K562 (cell line): ENCODE measurements at regions not wholly inside any gene's neighbourhood (a gene's known extent, or its start where the extent isn't known, plus 50 kb on each side); places are given as distances from the start of the nearest gene placed in this dataset.
A peak's percentile ranks its signal among the peaks of the same experiment; 100 is the strongest.

ENCODE experiments used
- CC2D1A ChIP-seq: fragments of 450-650 bp; IDR thresholded peaks from 2 replicates; pipeline ENCODE4 v1.6.1; 2017; ENCODE audit warnings: mild to moderate bottlenecking
- COPS2 ChIP-seq: fragments of 450-650 bp; conservative IDR thresholded peaks from 2 replicates; pipeline ENCODE4 v1.6.1; 2016; ENCODE audit warnings: mild to moderate bottlenecking, moderate library complexity
- CREM ChIP-seq: IDR thresholded peaks from 2 replicates; pipeline ENCODE4 v1.6.1; 2014; ENCODE audit warnings: antibody characterized with exemption, low read depth
- FOXA3 ChIP-seq, 2 experiments: fragments of 450-650 bp in 1 of 2; sonication (generic) in 1 of 2; formaldehyde crosslinking; IDR thresholded peaks in 1 of 2; conservative IDR thresholded peaks in 1 of 2; 2 replicates each; pipeline versions ENCODE4 v1.4.0 to v1.8.0; 2020 to 2022; ENCODE audit warnings: mild to moderate bottlenecking in 2 of 2, missing genetic modification reagents in 1 of 2
- FOXK1 ChIP-seq: sonication (generic); formaldehyde crosslinking; IDR thresholded peaks from 2 replicates; pipeline ENCODE4 v1.8.0; 2022; ENCODE audit warnings: missing genetic modification reagents, mild to moderate bottlenecking, borderline replicate concordance
- HNRNPK ChIP-seq: fragments of 200-400 bp; formaldehyde crosslinking; IDR thresholded peaks from one replicate; pipeline ENCODE4 v1.6.1; 2018; ENCODE audit warnings: mild to moderate bottlenecking, low read depth, low read length; ENCODE audit not compliant: poor library complexity, severe bottlenecking
- IFI16 ChIP-seq: fragments of 250-450 bp; sonication (Bioruptor Pico); IDR thresholded peaks from 2 replicates; pipeline ENCODE4 v2.1.2; 2022; ENCODE audit warnings: mild to moderate bottlenecking, inconsistent platforms
- ILK ChIP-seq: fragments of 450-650 bp; IDR thresholded peaks from 2 replicates; pipeline ENCODE4 v1.6.1; 2016; ENCODE audit warnings: missing genetic modification characterization, low read depth, mild to moderate bottlenecking, missing compliant biosample characterization, moderate library complexity, borderline replicate concordance
- KAT7 ChIP-seq: sonication (generic); formaldehyde crosslinking; IDR thresholded peaks from 2 replicates; pipeline ENCODE4 v1.8.0; 2022; ENCODE audit warnings: missing genetic modification reagents, mild to moderate bottlenecking, borderline replicate concordance
- NR1H2 ChIP-seq: sonication (generic); formaldehyde crosslinking; IDR thresholded peaks from 2 replicates; pipeline ENCODE4 v1.4.0; 2020; ENCODE audit warnings: mild to moderate bottlenecking, missing genetic modification reagents
- PTRF ChIP-seq: fragments of 450-650 bp; IDR thresholded peaks from 2 replicates; pipeline ENCODE4 v1.6.1; 2016; ENCODE audit warnings: mild to moderate bottlenecking, missing genetic modification characterization, missing compliant biosample characterization
- RBM15 ChIP-seq: fragments of 200-400 bp; formaldehyde crosslinking; IDR thresholded peaks from 2 replicates; pipeline ENCODE4 v1.6.1; 2018; ENCODE audit warnings: mild to moderate bottlenecking, low read length, moderate library complexity; ENCODE audit not compliant: insufficient read depth
- SMARCE1 ChIP-seq: fragments of 450-650 bp; IDR thresholded peaks from 2 replicates; pipeline ENCODE4 v1.7.1; 2016; ENCODE audit warnings: mild to moderate bottlenecking
- TBP ChIP-seq: optimal IDR thresholded peaks from 2 replicates; pipeline ENCODE3; 2011; ENCODE audit warnings: low read depth, low read length, improper control_type of control experiment
- ZNF134 ChIP-seq: fragments of 250-450 bp; sonication (Bioruptor Pico); conservative IDR thresholded peaks from 2 replicates; pipeline ENCODE4 v1.4.0; 2020
- ZNF586 ChIP-seq: fragments of 450-650 bp; formaldehyde crosslinking; conservative IDR thresholded peaks from 2 replicates; pipeline ENCODE4 v1.4.0; 2020; ENCODE audit warnings: mild to moderate bottlenecking, moderate library complexity
- ZNF668 ChIP-seq: fragments of 250-450 bp; sonication (Bioruptor Pico); IDR thresholded peaks from 2 replicates; pipeline ENCODE4 v1.8.0; 2022; ENCODE audit warnings: mild to moderate bottlenecking, inconsistent platforms
- TF ChIP-seq, protein P1 (sequence below): conservative IDR thresholded peaks from 2 replicates; pipeline ENCODE4 v1.6.1; 2011; ENCODE audit warnings: low read depth, mild to moderate bottlenecking, low read length; ENCODE audit not compliant: control insufficient read depth
- TF ChIP-seq, protein P2 (sequence below): fragments of 450-650 bp; IDR thresholded peaks from 2 replicates; pipeline ENCODE4 v1.6.1; 2016; ENCODE audit warnings: mild to moderate bottlenecking
- TF ChIP-seq, protein P3 (sequence below): sonication (generic); formaldehyde crosslinking; IDR thresholded peaks from 2 replicates; pipeline ENCODE4 v1.9.0; 2022; ENCODE audit warnings: mild to moderate bottlenecking, missing genetic modification reagents
- TF ChIP-seq, protein P4 (sequence below): sonication (generic); formaldehyde crosslinking; IDR thresholded peaks from 2 replicates; pipeline ENCODE4 v1.8.0; 2022; ENCODE audit warnings: mild to moderate bottlenecking, missing genetic modification reagents
- TF ChIP-seq, protein P5 (sequence below): sonication (generic); formaldehyde crosslinking; IDR thresholded peaks from 2 replicates; pipeline ENCODE4 v1.8.1; 2022; ENCODE audit warnings: missing genetic modification reagents
- TF ChIP-seq, protein P6 (sequence below): fragments of 450-650 bp; formaldehyde crosslinking; IDR thresholded peaks from 2 replicates; pipeline ENCODE4 v1.4.0; 2022; ENCODE audit warnings: missing genetic modification characterization

DNA sequence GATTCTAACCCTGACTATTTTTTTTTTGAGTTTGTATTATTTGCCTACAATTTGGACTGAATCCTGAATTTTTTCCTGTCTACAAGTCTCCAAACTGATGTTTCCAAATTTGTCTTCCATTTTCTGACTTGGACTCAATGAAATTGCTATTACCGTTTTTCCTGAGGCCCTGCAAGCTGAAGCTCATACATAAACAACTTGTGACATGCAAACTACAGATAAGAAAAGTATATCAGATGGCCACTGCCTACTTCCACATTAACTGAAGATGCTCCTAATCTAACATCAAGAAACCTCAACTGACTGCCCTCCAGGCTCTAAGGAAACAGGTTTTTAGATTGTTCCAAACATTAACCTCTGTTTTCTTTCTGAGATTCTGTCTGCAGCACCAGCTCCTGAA, 51.1 kb upstream of the KLHDC7A start (continued):
- TF ChIP-seq, protein P1, sequence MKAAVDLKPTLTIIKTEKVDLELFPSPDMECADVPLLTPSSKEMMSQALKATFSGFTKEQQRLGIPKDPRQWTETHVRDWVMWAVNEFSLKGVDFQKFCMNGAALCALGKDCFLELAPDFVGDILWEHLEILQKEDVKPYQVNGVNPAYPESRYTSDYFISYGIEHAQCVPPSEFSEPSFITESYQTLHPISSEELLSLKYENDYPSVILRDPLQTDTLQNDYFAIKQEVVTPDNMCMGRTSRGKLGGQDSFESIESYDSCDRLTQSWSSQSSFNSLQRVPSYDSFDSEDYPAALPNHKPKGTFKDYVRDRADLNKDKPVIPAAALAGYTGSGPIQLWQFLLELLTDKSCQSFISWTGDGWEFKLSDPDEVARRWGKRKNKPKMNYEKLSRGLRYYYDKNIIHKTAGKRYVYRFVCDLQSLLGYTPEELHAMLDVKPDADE: no peak
- TF ChIP-seq ILK (no peak), FOXK1 (no peak), TBP (no peak), KAT7 (CRISPR knock-in tag) (no peak), COPS2 (no peak), RBM15 (no peak), CC2D1A (no peak), ZNF586 (CRISPR knock-in tag) (no peak), CREM (no peak), FOXA3 (CRISPR knock-in tag; conservative IDR thresholded peaks at IDR 0.05 in 1 of 2, IDR thresholded peaks at IDR 0.05 in 1 of 2) (peak in 1 of 2 experiments; percentile 48; a peak in 1 of 4 replicates), NR1H2 (CRISPR knock-in tag) (no peak), SMARCE1 (no peak), ZNF668 (CRISPR knock-in tag) (no peak), PTRF (no peak), ZNF134 (CRISPR knock-in tag) (0 out of 2 replicates have a peak, but pooled peaks have one; percentile 41), HNRNPK (no peak), IFI16 (no peak)
- TF ChIP-seq, protein P2, sequence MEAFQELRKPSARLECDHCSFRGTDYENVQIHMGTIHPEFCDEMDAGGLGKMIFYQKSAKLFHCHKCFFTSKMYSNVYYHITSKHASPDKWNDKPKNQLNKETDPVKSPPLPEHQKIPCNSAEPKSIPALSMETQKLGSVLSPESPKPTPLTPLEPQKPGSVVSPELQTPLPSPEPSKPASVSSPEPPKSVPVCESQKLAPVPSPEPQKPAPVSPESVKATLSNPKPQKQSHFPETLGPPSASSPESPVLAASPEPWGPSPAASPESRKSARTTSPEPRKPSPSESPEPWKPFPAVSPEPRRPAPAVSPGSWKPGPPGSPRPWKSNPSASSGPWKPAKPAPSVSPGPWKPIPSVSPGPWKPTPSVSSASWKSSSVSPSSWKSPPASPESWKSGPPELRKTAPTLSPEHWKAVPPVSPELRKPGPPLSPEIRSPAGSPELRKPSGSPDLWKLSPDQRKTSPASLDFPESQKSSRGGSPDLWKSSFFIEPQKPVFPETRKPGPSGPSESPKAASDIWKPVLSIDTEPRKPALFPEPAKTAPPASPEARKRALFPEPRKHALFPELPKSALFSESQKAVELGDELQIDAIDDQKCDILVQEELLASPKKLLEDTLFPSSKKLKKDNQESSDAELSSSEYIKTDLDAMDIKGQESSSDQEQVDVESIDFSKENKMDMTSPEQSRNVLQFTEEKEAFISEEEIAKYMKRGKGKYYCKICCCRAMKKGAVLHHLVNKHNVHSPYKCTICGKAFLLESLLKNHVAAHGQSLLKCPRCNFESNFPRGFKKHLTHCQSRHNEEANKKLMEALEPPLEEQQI: no peak
- TF ChIP-seq, protein P3, sequence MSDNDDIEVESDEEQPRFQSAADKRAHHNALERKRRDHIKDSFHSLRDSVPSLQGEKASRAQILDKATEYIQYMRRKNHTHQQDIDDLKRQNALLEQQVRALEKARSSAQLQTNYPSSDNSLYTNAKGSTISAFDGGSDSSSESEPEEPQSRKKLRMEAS (CRISPR knock-in tag): no peak
- TF ChIP-seq, protein P4, sequence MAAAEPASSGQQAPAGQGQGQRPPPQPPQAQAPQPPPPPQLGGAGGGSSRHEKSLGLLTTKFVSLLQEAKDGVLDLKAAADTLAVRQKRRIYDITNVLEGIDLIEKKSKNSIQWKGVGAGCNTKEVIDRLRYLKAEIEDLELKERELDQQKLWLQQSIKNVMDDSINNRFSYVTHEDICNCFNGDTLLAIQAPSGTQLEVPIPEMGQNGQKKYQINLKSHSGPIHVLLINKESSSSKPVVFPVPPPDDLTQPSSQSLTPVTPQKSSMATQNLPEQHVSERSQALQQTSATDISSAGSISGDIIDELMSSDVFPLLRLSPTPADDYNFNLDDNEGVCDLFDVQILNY (CRISPR knock-in tag): no peak
- TF ChIP-seq, protein P5, sequence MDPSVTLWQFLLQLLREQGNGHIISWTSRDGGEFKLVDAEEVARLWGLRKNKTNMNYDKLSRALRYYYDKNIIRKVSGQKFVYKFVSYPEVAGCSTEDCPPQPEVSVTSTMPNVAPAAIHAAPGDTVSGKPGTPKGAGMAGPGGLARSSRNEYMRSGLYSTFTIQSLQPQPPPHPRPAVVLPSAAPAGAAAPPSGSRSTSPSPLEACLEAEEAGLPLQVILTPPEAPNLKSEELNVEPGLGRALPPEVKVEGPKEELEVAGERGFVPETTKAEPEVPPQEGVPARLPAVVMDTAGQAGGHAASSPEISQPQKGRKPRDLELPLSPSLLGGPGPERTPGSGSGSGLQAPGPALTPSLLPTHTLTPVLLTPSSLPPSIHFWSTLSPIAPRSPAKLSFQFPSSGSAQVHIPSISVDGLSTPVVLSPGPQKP (CRISPR knock-in tag): no peak
- TF ChIP-seq, protein P6, sequence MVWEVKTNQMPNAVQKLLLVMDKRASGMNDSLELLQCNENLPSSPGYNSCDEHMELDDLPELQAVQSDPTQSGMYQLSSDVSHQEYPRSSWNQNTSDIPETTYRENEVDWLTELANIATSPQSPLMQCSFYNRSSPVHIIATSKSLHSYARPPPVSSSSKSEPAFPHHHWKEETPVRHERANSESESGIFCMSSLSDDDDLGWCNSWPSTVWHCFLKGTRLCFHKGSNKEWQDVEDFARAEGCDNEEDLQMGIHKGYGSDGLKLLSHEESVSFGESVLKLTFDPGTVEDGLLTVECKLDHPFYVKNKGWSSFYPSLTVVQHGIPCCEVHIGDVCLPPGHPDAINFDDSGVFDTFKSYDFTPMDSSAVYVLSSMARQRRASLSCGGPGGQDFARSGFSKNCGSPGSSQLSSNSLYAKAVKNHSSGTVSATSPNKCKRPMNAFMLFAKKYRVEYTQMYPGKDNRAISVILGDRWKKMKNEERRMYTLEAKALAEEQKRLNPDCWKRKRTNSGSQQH (CRISPR knock-in tag): no peak
